Adipocyte (in vitro differentiated cells): ENCODE measurements at regions not wholly inside any gene's neighbourhood (a gene's known extent, or its start where the extent isn't known, plus 50 kb on each side); places are given as distances from the start of the nearest gene placed in this dataset.

ENCODE experiments used
- DNase-seq: peaks from one replicate; pipeline ENCODE4 v3.0.0-alpha.2; 2015; ENCODE audit warnings: low read depth
- H3K27me3 ChIP-seq: replicated peaks from 2 replicates; pipeline ENCODE4 v1.7.0; 2013; ENCODE audit warnings: mild to moderate bottlenecking, low read length, moderate library complexity; ENCODE audit not compliant: control insufficient read depth, insufficient read depth
- H3K36me3 ChIP-seq: 2 replicates; pipeline ENCODE4 v1.7.0; 2013; ENCODE audit warnings: low read length, mild to moderate bottlenecking, moderate library complexity; ENCODE audit not compliant: control insufficient read depth, insufficient read depth, severe bottlenecking
- H3K4me1 ChIP-seq: 2 replicates; pipeline ENCODE4 v1.7.0; 2013; ENCODE audit warnings: mild to moderate bottlenecking, low read length, moderate library complexity; ENCODE audit not compliant: control insufficient read depth, insufficient read depth
- H3K4me3 ChIP-seq: 2 replicates; pipeline ENCODE4 v1.7.0; 2013; ENCODE audit warnings: mild to moderate bottlenecking, low read length, moderate library complexity
- H3K9ac ChIP-seq: 2 replicates; pipeline ENCODE4 v1.7.0; 2013; ENCODE audit warnings: mild to moderate bottlenecking, low read length, moderate library complexity
- H3K9me3 ChIP-seq: 2 replicates; pipeline ENCODE4 v1.7.0; 2013; ENCODE audit warnings: mild to moderate bottlenecking, low read length, moderate library complexity; ENCODE audit not compliant: control insufficient read depth

GRCh38 chr13:112178769-112179168 is 111.8 kb downstream of the SOX1 start:
- no peak overlapping the region for H3K9ac ChIP-seq
- no peak overlapping the region for H3K4me3 ChIP-seq
- peaks cover 10% of the 10 kb centered on the region for H3K9me3 ChIP-seq
- DNase-seq, result no peak
- no peaks in the 10 kb centered on the region for H3K36me3 ChIP-seq
- H3K27me3 ChIP-seq, result peaks cover 11% of the 10 kb centered on the region
- H3K4me1 ChIP-seq, result peaks cover 4% of the 10 kb centered on the region

- H3K9me3 ChIP-seq, result peaks cover 3% of the 10 kb centered on the region
- H3K27me3 ChIP-seq, result peaks cover 11% of the 10 kb centered on the region
- DNase-seq, result no peak
Observed at GRCh38 chr13:112179421-112179820, 112.5 kb downstream of the SOX1 start.

GRCh38 chr13:112179995-112180394 is 113.0 kb downstream of the SOX1 start:
- Histone ChIP-seq H3K9ac (no peak overlapping the region), H3K4me3 (no peak overlapping the region), H3K4me1 (peaks cover 4% of the 10 kb centered on the region), H3K27me3 (peaks cover 11% of the 10 kb centered on the region), H3K9me3 (no peaks in the 10 kb centered on the region), H3K36me3 (no peaks in the 10 kb centered on the region)
- DNase-seq, result no peak

More at GRCh38 chr13:112179421-112179820, 112.5 kb downstream of the SOX1 start:
- Histone ChIP-seq H3K9ac (no peak overlapping the region), H3K4me1 (peaks cover 4% of the 10 kb centered on the region), H3K36me3 (no peaks in the 10 kb centered on the region), H3K4me3 (no peak overlapping the region)

GRCh38 chr13:112181336-112182067 is 114.6 kb downstream of the SOX1 start:
- no peaks in the 10 kb centered on the region for H3K9me3 ChIP-seq
- H3K4me1 ChIP-seq, result peaks cover 4% of the 10 kb centered on the region
- H3K27me3 ChIP-seq, result peaks cover 11% of the 10 kb centered on the region
- no peak for DNase-seq
- no peak overlapping the region for H3K9ac ChIP-seq
- H3K36me3 ChIP-seq, result no peaks in the 10 kb centered on the region
- no peak overlapping the region for H3K4me3 ChIP-seq

GRCh38 chr13:112182251-112182650 is 115.3 kb downstream of the SOX1 start:
- H3K4me3 ChIP-seq, result no peak overlapping the region
- no peak overlapping the region for H3K9ac ChIP-seq
- no peaks in the 10 kb centered on the region for H3K9me3 ChIP-seq
- peaks cover 4% of the 10 kb centered on the region for H3K4me1 ChIP-seq
- no peak for DNase-seq
- peaks cover 11% of the 10 kb centered on the region for H3K27me3 ChIP-seq
- H3K36me3 ChIP-seq, result no peaks in the 10 kb centered on the region

- Histone ChIP-seq H3K9me3 (no peaks in the 10 kb centered on the region), H3K4me3 (no peak overlapping the region), H3K4me1 (peaks cover 6% of the 10 kb centered on the region), H3K9ac (no peak overlapping the region), H3K27me3 (peaks cover 11% of the 10 kb centered on the region), H3K36me3 (no peaks in the 10 kb centered on the region)
- DNase-seq, result peak; percentile 1
Observed at GRCh38 chr13:112182846-112183531, 116.0 kb downstream of the SOX1 start.

GRCh38 chr13:112183532-112184090 is 116.7 kb downstream of the SOX1 start:
- no peak for DNase-seq
- no peaks in the 10 kb centered on the region for H3K9me3 ChIP-seq
- H3K27me3 ChIP-seq, result peaks cover 8% of the 10 kb centered on the region
- no peak overlapping the region for H3K9ac ChIP-seq
- no peaks in the 10 kb centered on the region for H3K36me3 ChIP-seq
- peaks cover 11% of the 10 kb centered on the region for H3K4me1 ChIP-seq
- no peak overlapping the region for H3K4me3 ChIP-seq

- no peak overlapping the region for H3K4me3 ChIP-seq
- no peaks in the 10 kb centered on the region for H3K36me3 ChIP-seq
- no peak overlapping the region for H3K9ac ChIP-seq
Observed at GRCh38 chr13:112184261-112184660, 117.3 kb downstream of the SOX1 start.

GRCh38 chr13:112184851-112185371 is 118.0 kb downstream of the SOX1 start:
- DNase-seq, result no peak
- Histone ChIP-seq H3K4me1 (peaks cover 11% of the 10 kb centered on the region), H3K9ac (no peak overlapping the region), H3K36me3 (no peaks in the 10 kb centered on the region), H3K27me3 (peaks cover 7% of the 10 kb centered on the region), H3K4me3 (no peak overlapping the region), H3K9me3 (no peaks in the 10 kb centered on the region)

More at GRCh38 chr13:112184261-112184660, 117.3 kb downstream of the SOX1 start:
- Histone ChIP-seq H3K4me1 (peaks cover 11% of the 10 kb centered on the region), H3K9me3 (no peaks in the 10 kb centered on the region), H3K27me3 (peaks cover 7% of the 10 kb centered on the region)
- DNase-seq, result no peak

GRCh38 chr13:112185466-112185865 is 118.5 kb downstream of the SOX1 start:
- H3K9me3 ChIP-seq, result peaks cover 3% of the 10 kb centered on the region
- no peaks in the 10 kb centered on the region for H3K36me3 ChIP-seq
- H3K4me3 ChIP-seq, result no peak overlapping the region
- H3K4me1 ChIP-seq, result peaks cover 11% of the 10 kb centered on the region
- DNase-seq, result no peak
- H3K9ac ChIP-seq, result no peak overlapping the region
- peaks cover 7% of the 10 kb centered on the region for H3K27me3 ChIP-seq

GRCh38 chr13:112186091-112186490 is 119.1 kb downstream of the SOX1 start:
- H3K9me3 ChIP-seq, result peaks cover 3% of the 10 kb centered on the region
- H3K9ac ChIP-seq, result no peak overlapping the region
- no peaks in the 10 kb centered on the region for H3K36me3 ChIP-seq
- no peak overlapping the region for H3K4me3 ChIP-seq
- H3K27me3 ChIP-seq, result peaks cover 4% of the 10 kb centered on the region
- no peak for DNase-seq
- peaks cover 11% of the 10 kb centered on the region for H3K4me1 ChIP-seq
